SK-N-SH (cell line): ENCODE measurements at regions not wholly inside any gene's neighbourhood (a gene's known extent, or its start where the extent isn't known, plus 50 kb on each side); places are given as distances from the start of the nearest gene placed in this dataset.

Source experiments
- CTCF ChIP-seq: fragments of 200-600 bp; sonication (generic); IDR thresholded peaks from 2 replicates; pipeline ENCODE4 v1.6.1; 2017; ENCODE audit warnings: antibody characterized with exemption, mild to moderate bottlenecking, moderate library complexity
- EP300 ChIP-seq, 2 experiments: IDR thresholded peaks; 2 replicates each; pipeline versions ENCODE4 v1.4.0 to v1.6.1; 2012; ENCODE audit warnings: borderline replicate concordance in 1 of 2, low read depth in 1 of 2, low read length in 1 of 2
- FOXJ3 ChIP-seq: sonication (generic); formaldehyde crosslinking; IDR thresholded peaks from 2 replicates; pipeline ENCODE4 v1.5.1; 2020; ENCODE audit warnings: mild to moderate bottlenecking, missing genetic modification reagents
- FOXM1 ChIP-seq: IDR thresholded peaks from 2 replicates; pipeline ENCODE4 v1.4.0; 2012; ENCODE audit warnings: low read depth, mild to moderate bottlenecking
- GABPA ChIP-seq: IDR thresholded peaks from 2 replicates; pipeline ENCODE4 v1.4.0; 2012; ENCODE audit warnings: low read depth, mild to moderate bottlenecking
- RCOR1 ChIP-seq: fragments of 150-350 bp; IDR thresholded peaks from 2 replicates; pipeline ENCODE4 v1.6.1; 2017; ENCODE audit warnings: antibody characterized with exemption, low read length
- RFX5 ChIP-seq: IDR thresholded peaks from 2 replicates; pipeline ENCODE4 v1.6.1; 2012; ENCODE audit warnings: mild to moderate bottlenecking, improper control_type of control experiment, low read length
- TAF1 ChIP-seq: IDR thresholded peaks from 2 replicates; pipeline ENCODE4 v1.6.1; 2012; ENCODE audit warnings: low read depth, mild to moderate bottlenecking, low read length, moderate library complexity, borderline replicate concordance
- TCF12 ChIP-seq: IDR thresholded peaks from 2 replicates; pipeline ENCODE4 v1.4.0; 2012
- USF2 ChIP-seq: fragments of 150-350 bp; IDR thresholded peaks from 2 replicates; pipeline ENCODE4 v1.6.1; 2017; ENCODE audit warnings: antibody characterized with exemption, low read length, low read depth, borderline replicate concordance
- YY1 ChIP-seq: IDR thresholded peaks from 2 replicates; pipeline ENCODE4 v1.4.0; 2012; ENCODE audit warnings: low read depth, mild to moderate bottlenecking
- TF ChIP-seq, protein P1 (sequence below): IDR thresholded peaks from 2 replicates; pipeline ENCODE4 v1.6.1; 2012; ENCODE audit warnings: mild to moderate bottlenecking, low read depth, low read length, moderate library complexity
- TF ChIP-seq, protein P2 (sequence below): IDR thresholded peaks from 2 replicates; pipeline ENCODE4 v1.4.0; 2012; ENCODE audit warnings: low read depth

DNA sequence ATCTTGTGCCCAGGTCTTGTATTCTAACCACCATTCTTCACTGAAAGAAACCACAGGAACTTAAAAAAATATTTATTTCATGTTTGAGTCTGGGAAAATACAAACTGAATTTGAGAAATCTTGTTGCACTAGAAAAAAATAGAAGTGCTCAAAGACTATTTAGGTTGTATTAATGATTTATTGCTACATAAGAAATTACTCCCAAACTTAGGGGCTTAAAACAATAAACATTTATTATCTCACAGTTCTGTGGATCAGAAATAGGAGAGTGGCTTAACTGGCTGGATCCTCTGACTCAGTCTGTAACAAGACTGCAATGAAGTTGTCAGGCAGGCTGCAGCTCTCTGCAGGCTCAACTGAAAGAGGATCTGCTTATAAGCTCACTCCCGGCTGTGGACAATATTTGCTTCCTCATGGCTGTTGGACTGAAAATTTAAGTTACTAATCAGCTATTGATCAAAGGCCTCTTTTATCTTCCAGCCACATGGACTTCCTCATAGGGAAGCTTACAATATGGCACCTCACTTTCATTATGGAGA, 295.4 kb upstream of the FAM241A start:
- TF ChIP-seq CTCF, result no peak
- TF ChIP-seq EP300 (IDR thresholded peaks at IDR 0.05; ENCODE audit: borderline replicate concordance in 1 of 2, low read depth in 1 of 2, low read length in 1 of 2), result no peak
- TF ChIP-seq FOXM1, result no peak
- no peak for TF ChIP-seq RFX5
- no peak for TF ChIP-seq RCOR1
- no peak for TF ChIP-seq TAF1
- TF ChIP-seq, protein P1, sequence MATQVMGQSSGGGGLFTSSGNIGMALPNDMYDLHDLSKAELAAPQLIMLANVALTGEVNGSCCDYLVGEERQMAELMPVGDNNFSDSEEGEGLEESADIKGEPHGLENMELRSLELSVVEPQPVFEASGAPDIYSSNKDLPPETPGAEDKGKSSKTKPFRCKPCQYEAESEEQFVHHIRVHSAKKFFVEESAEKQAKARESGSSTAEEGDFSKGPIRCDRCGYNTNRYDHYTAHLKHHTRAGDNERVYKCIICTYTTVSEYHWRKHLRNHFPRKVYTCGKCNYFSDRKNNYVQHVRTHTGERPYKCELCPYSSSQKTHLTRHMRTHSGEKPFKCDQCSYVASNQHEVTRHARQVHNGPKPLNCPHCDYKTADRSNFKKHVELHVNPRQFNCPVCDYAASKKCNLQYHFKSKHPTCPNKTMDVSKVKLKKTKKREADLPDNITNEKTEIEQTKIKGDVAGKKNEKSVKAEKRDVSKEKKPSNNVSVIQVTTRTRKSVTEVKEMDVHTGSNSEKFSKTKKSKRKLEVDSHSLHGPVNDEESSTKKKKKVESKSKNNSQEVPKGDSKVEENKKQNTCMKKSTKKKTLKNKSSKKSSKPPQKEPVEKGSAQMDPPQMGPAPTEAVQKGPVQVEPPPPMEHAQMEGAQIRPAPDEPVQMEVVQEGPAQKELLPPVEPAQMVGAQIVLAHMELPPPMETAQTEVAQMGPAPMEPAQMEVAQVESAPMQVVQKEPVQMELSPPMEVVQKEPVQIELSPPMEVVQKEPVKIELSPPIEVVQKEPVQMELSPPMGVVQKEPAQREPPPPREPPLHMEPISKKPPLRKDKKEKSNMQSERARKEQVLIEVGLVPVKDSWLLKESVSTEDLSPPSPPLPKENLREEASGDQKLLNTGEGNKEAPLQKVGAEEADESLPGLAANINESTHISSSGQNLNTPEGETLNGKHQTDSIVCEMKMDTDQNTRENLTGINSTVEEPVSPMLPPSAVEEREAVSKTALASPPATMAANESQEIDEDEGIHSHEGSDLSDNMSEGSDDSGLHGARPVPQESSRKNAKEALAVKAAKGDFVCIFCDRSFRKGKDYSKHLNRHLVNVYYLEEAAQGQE, result no peak
- TF ChIP-seq, protein P2, sequence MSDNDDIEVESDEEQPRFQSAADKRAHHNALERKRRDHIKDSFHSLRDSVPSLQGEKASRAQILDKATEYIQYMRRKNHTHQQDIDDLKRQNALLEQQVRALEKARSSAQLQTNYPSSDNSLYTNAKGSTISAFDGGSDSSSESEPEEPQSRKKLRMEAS, result no peak
- TF ChIP-seq TCF12, result no peak
- TF ChIP-seq GABPA, result no peak
- no peak for TF ChIP-seq USF2
- no peak for TF ChIP-seq YY1
- TF ChIP-seq FOXJ3, result no peak
